KG1 (cell line): ENCODE measurements at regions not wholly inside any gene's neighbourhood (a gene's known extent, or its start where the extent isn't known, plus 50 kb on each side); places are given as distances from the start of the nearest gene placed in this dataset.

ENCODE experiments used
- DNase-seq: peaks from one replicate; lab custom pipeline; 2025; lab: John Stamatoyannopoulos, UW

DNA sequence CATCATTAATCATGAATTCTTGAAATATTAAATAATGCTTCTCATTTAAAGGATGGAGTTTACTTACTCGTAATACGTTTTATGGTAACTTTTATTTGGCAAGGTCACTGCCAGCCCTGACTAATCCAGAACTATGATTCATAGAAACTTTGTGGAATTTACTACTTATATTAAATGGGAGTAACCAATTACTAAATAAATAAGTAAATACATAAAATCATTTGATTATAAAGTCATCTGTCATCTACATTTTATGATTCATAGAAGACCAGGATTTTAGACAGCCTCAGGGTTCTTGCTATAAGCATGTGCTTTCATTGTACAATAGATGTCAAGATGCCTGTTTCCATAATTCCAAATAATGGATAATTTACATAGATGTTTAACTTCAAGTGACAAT is 611.1 kb downstream of the TBC1D4 start:
- no peak for DNase-seq

- DNase-seq = no peak
Measured at GRCh38 chr13:74869846-74870245, 612.1 kb downstream of the TBC1D4 start.

DNA sequence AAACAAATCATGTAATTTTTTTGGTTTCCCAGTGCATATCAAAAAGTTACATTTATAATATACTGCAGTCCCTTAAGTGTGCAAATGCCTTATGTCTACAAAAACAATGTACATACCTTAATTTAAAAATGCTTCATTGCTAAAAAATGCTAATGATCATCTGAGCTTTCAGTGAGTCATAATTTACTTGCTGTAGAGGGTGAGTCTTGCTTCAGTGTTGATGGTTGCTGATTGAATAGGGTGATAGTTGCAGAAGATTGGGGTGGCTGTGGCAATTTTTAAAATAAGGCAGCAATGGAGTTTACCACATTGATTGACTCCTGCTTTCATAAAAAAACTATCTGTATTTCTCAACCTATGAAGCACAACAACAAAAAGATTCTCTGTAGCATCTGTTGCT is 613.9 kb downstream of the TBC1D4 start:
- no peak for DNase-seq

GRCh38 chr13:74867460-74867859 is 614.5 kb downstream of the TBC1D4 start:
- no peak for DNase-seq

- no peak for DNase-seq
Measured at GRCh38 chr13:74866101-74866500, 615.9 kb downstream of the TBC1D4 start.

DNA sequence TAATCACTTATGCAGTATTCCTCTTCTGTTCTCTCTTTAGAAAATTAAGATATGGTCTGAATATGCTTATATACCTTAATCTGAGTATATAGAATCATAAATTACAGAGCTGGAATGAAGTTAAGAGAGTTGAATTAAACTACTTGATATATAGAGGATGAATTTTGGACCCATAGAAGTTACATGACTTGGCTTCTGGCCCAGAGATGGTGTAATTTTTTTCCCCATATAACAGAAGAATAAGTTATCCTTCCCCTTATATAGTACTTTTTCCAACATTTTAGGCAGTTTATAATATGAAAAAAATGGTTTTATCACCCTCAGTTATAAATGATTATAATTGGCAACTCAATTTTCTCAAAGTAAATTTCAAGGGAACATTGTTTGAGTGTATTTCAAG is 616.3 kb downstream of the TBC1D4 start:
- DNase-seq = no peak

DNA sequence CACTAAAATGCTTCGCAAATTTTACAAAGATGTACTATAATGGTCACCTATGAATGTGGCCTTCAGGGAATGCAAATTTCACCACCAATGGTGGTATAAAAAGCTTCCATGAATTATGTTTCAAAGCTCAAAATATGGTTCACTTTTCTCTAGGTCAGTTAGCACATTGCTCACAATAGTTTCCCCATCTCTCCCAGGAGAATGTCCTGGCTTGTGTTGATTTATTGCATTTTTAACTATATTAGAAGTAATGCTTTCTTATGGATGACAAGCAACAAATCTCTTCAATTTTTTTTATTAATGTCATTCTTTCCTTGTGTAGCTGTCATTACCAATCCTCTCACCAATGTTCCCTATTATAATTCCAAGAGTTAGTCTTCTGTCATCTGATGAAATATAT is 621.2 kb downstream of the TBC1D4 start:
- no peak for DNase-seq

GRCh38 chr13:74850893-74851292 is 631.1 kb downstream of the TBC1D4 start:
- no peak for DNase-seq

GRCh38 chr13:74847966-74848365 is 634.0 kb downstream of the TBC1D4 start:
- DNase-seq = no peak

- no peak for DNase-seq
Measured at GRCh38 chr13:74845806-74846205, 636.2 kb downstream of the TBC1D4 start.

DNA sequence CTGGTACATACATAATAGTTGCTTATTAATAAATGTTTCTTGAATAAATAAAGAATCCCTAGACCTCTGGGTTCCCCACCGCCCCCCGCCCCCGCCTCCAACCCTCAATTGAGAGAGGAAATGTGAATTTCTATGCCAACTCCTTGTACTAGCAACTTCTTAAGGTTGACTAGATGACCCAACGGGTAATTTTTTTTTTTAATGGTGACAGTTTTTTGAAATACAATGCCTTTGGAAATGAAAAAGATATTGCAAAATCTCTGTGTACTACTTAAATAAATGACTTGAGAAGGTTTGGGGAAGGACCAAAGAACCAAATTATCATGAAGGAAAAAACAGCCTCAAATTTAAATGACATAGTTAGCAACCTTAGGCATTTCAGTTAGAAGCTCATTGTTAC is 640.3 kb downstream of the TBC1D4 start:
- no peak for DNase-seq

- no peak for DNase-seq
Measured at GRCh38 chr13:74841123-74841522, 640.8 kb downstream of the TBC1D4 start.

DNA sequence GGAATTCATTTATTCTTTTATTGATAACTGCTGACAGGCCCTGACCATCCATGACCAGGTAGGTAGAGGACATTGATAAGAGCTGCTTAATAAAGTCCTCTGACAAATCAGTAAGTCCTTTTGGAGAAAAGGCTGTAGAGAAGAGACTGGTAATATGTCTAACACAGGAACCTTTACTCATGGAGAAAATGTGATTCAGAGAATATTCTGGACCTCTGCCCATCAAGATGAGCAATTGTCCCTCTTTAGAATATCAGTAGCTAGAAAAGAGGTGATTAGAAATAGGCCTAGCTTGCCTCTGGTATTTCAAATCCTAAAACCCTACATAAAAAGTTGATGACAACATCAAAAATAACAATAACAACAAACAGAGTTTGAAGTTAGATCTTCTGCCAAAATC is 642.3 kb downstream of the TBC1D4 start:
- no peak for DNase-seq

GRCh38 chr13:74838096-74838495 is 643.9 kb downstream of the TBC1D4 start:
- DNase-seq = no peak

DNA sequence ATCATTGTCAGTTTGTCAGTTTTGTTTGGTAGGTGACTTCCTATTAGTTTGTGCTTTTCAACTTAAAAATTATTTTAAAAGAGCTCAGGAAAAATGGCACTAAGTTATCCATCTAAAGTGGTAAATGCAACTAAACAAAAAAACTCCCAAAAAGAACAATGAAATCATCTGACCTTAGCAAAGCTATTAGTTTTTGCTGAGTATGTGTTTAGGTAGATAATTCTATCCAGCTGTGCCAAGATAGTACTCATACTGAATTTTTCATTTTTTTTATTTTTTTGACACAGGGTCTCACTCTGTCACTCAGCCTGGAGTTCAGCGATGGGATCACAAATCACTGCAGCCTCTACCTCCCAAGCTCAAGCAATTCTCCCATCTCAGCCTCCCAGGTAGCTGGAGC is 645.3 kb downstream of the TBC1D4 start:
- no peak for DNase-seq

DNA sequence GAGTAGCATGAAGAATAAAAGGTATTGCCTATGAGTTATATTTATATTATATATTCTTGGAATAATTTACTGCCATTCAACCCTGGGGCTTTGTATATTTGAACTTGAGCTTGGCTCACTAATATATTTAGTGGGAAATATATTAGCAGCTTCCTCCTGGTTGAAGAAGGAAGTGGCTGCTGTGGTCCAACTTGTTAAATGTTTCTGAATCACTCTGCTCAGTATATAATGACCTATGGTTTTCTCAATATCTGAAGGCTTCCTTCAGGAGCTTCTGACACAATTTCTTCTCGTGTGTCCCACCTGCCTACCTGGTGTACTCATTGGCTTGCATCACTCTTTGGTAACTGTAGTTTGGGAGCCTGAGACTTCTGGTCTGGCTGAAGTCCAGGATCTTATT is 646.4 kb downstream of the TBC1D4 start:
- no peak for DNase-seq

DNA sequence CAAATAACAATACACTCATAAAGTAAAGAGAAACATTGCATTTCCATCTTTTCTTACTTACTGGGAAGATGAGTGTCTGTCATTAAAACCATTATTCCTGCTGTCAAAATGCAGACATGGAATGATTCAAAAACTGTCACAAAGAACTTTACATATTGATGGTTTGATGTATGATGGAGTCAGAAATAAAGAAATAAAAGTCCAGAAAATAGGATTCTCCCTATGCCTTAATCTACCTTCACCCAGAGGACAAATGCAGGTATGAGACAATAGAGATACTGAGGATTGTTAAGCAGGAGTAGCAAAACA is 656.1 kb downstream of the TBC1D4 start:
- no peak for DNase-seq

DNA sequence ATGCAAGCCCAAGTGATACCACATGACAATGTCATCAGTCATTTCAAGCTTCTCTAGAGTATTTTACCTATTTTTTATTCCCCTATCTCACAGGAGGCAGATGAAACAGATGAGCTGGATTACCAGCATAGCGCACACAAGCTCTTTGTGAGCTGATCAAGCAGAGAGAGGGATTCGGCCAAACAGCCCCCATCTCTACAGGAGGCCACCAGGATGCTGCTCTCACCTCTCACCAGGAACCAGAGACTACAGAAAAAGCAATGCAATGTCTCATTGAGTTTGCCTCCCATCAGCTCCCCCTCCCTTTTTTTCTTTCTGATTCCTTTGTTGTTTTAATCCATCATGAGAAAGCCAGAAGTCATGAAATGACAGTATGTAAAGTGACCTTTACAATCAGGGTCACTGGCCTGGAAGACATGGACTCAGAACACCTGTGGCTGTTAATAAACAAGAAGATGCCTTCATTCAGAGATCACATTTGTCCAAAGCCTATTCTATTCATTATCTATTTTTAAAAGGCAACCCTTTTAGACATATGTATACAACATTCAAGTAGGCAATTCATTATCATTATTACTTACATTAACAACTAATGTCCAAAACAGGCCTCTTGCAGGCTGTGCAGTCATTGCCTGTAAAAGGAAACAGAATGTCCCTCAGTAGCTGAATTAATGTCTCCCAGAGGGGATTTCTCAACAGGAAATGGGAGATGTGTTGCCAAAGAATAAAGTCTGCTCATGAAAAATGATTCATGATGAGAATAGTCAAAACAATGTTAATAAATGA is 656.6 kb downstream of the TBC1D4 start:
- no peak for DNase-seq

- DNase-seq = no peak
Measured at GRCh38 chr13:74820809-74821208, 661.2 kb downstream of the TBC1D4 start.

DNA sequence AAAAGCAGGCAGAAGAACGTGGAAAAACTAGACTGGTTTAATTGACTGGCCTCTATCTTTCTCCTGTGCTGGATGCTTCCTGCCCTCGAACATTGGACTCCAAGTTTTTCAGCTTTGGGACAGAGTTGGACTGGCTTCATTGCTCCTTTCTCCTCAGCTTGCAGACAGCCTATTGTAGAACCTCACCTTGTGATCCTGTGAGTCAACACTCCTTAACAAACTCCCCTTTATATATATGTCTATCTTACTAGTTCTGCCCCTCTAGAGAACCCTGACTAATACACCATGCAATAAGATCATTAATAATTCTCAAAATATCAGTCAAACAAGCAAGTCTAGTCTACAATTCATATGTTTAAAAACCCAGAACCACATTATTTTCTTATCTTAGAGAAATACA is 662.4 kb downstream of the TBC1D4 start:
- DNase-seq = no peak

DNA sequence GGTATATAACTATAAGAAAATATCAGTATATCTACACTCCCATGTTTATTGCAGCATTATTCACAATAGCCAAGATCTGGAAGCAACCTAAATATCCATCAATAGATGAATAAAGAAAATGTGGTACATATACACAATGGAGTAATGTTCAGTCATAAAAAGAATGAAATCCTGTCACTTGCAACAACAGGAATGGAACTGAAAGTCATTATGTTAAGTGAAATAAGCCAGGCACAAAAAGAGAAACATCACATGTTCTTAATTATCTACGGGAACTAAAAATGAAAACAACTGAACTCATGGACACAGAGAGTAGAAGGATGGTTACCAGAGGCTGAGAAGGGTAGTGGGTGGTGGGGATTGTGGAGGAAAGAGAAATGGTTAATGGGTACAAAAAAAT is 665.2 kb downstream of the TBC1D4 start:
- no peak for DNase-seq

DNA sequence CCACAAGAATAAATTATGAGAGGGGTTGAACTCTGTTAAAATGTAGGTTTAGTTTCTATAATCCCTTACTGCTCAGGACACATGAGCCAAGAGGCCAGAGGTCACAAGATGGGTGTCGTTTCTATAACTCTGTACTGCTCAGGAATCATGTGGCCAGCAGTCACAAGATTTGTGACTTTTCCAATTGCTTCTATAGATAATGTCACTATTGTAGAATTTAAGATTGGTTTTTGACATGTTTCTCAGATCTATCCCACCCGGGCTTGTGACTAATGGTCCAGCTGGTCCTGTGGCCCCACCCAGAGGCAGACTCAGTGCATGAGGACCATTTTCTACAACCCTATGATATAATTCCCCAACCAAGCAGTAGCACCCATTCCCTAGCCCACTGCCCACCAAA is 662.0 kb upstream of the KLF12 start:
- no peak for DNase-seq

GRCh38 chr13:74795526-74795925 is 661.3 kb upstream of the KLF12 start:
- no peak for DNase-seq

DNA sequence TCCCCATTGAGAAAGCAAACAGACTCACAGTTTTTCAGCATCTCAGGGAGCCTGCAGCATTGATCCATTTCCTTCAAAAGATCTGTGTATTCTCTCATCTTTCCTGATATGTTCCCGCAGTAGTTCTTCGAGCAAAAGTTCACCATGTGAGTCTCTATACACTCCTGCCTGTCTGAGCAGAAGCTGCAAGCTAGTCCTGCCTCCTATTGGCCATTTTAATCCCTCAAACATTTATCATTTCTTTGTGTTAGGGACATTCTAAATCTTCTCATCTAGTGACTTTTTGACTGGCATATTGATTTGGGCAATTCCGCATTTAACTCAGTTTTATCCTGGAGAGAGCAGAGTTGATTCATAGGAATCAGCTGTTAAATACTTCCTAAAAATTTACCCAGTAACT is 660.4 kb upstream of the KLF12 start:
- DNase-seq = no peak

- no peak for DNase-seq
Measured at GRCh38 chr13:74794147-74794546, 659.9 kb upstream of the KLF12 start.
